HEK293 (cell line): ENCODE measurements at regions not wholly inside any gene's neighbourhood (a gene's known extent, or its start where the extent isn't known, plus 50 kb on each side); places are given as distances from the start of the nearest gene placed in this dataset.

Experiments
- CTCF ChIA-PET: fragments of 350-600 bp; formaldehyde crosslinking; extraction: SDS; loops from one replicate; lab custom pipeline; 2021; ENCODE audit warnings: antibody characterized with exemption; lab: Yijun Ruan, JAX
- POLR2A ChIA-PET: fragments of 300-600 bp; formaldehyde crosslinking; extraction: SDS; loops from one replicate; lab custom pipeline; 2020; ENCODE audit warnings: antibody characterized with exemption, inconsistent platforms; lab: Yijun Ruan, JAX
- H3K27ac ChIP-seq: fragments of 200-500 bp; sonication (Bioruptor generic); 2 replicates; pipeline ENCODE4 v1.5.1; 2014; ENCODE audit warnings: low read depth, low read length, control low read depth, inconsistent platforms; ENCODE audit errors: extremely low read depth
- H3K36me3 ChIP-seq, 2 experiments: fragments of 200-500 bp in 1 of 2; sonication (Bioruptor generic) in 1 of 2; 1 replicate in 1 of 2; 2 replicates in 1 of 2; pipeline ENCODE4 v1.5.1; 2014 to 2017; ENCODE audit warnings: inconsistent platforms in 2 of 2, low read length in 2 of 2; ENCODE audit not compliant: control insufficient read depth in 2 of 2, insufficient read depth in 1 of 2
- H3K4me1 ChIP-seq: fragments of 200-500 bp; sonication (Bioruptor generic); 2 replicates; pipeline ENCODE4 v1.5.1; 2014; ENCODE audit warnings: mild to moderate bottlenecking, low read length, inconsistent platforms; ENCODE audit not compliant: control insufficient read depth, insufficient read depth
- H3K4me3 ChIP-seq: 2 replicates; pipeline ENCODE4 v1.5.1; 2011; ENCODE audit warnings: low read depth, mild to moderate bottlenecking, control low read depth, low read length, moderate library complexity
- H3K9me3 ChIP-seq: fragments of 200-500 bp; sonication (Bioruptor generic); 2 replicates; pipeline ENCODE4 v1.5.1; 2014; ENCODE audit warnings: low read depth, low read length, inconsistent platforms; ENCODE audit not compliant: control insufficient read depth, insufficient read depth
- KLF1 ChIP-seq: fragments of 450-650 bp; formaldehyde crosslinking; IDR thresholded peaks from 2 replicates; pipeline ENCODE4 v1.5.1; 2016; ENCODE audit warnings: missing biosample characterization, missing genetic modification characterization
- MZF1 ChIP-seq: fragments of 450-650 bp; formaldehyde crosslinking; IDR thresholded peaks from 2 replicates; pipeline ENCODE4 v1.5.1; 2017; ENCODE audit warnings: missing biosample characterization, missing genetic modification characterization, borderline replicate concordance
- OSR2 ChIP-seq: fragments of 450-650 bp; formaldehyde crosslinking; IDR thresholded peaks from 2 replicates; pipeline ENCODE4 v1.5.1; 2016; ENCODE audit warnings: missing biosample characterization, missing genetic modification characterization
- SCRT2 ChIP-seq: fragments of 450-650 bp; formaldehyde crosslinking; IDR thresholded peaks from 2 replicates; pipeline ENCODE4 v1.5.1; 2016; ENCODE audit warnings: missing biosample characterization, missing genetic modification characterization
- ZBTB11 ChIP-seq: fragments of 450-650 bp; formaldehyde crosslinking; conservative IDR thresholded peaks from 2 replicates; pipeline ENCODE4 v1.5.1; 2016; ENCODE audit warnings: low read depth, missing biosample characterization, missing genetic modification characterization
- ZBTB44 ChIP-seq: fragments of 450-650 bp; IDR thresholded peaks from 2 replicates; pipeline ENCODE4 v1.5.1; 2018; ENCODE audit warnings: missing biosample characterization, mild to moderate bottlenecking, missing genetic modification characterization
- ZFP3 ChIP-seq: fragments of 450-650 bp; formaldehyde crosslinking; IDR thresholded peaks from 2 replicates; pipeline ENCODE4 v1.5.1; 2016; ENCODE audit warnings: low read depth, missing biosample characterization, missing genetic modification characterization
- ZNF132 ChIP-seq: fragments of 450-650 bp; formaldehyde crosslinking; IDR thresholded peaks from 2 replicates; pipeline ENCODE4 v1.5.1; 2017; ENCODE audit warnings: missing biosample characterization, missing genetic modification characterization, borderline replicate concordance
- ZNF211 ChIP-seq: fragments of 450-650 bp; formaldehyde crosslinking; IDR thresholded peaks from 2 replicates; pipeline ENCODE4 v1.5.1; 2016; ENCODE audit warnings: low read depth, missing biosample characterization, missing genetic modification characterization
- ZNF24 ChIP-seq: fragments of 450-650 bp; formaldehyde crosslinking; IDR thresholded peaks from 2 replicates; pipeline ENCODE4 v1.5.1; 2016; ENCODE audit warnings: missing biosample characterization, missing genetic modification characterization
- ZNF248 ChIP-seq: fragments of 450-650 bp; formaldehyde crosslinking; IDR thresholded peaks from 2 replicates; pipeline ENCODE4 v1.5.1; 2017; ENCODE audit warnings: missing biosample characterization, missing genetic modification characterization
- ZNF335 ChIP-seq: fragments of 450-650 bp; formaldehyde crosslinking; conservative IDR thresholded peaks from 2 replicates; pipeline ENCODE4 v1.5.1; 2016; ENCODE audit warnings: missing biosample characterization, missing genetic modification characterization
- ZNF48 ChIP-seq: fragments of 450-650 bp; formaldehyde crosslinking; IDR thresholded peaks from 2 replicates; pipeline ENCODE4 v1.5.1; 2016; ENCODE audit warnings: missing biosample characterization, missing genetic modification characterization
- ZNF513 ChIP-seq: fragments of 450-650 bp; IDR thresholded peaks from 2 replicates; pipeline ENCODE4 v1.5.1; 2018; ENCODE audit warnings: missing biosample characterization, missing genetic modification characterization
- ZNF529 ChIP-seq: fragments of 450-650 bp; formaldehyde crosslinking; IDR thresholded peaks from 2 replicates; pipeline ENCODE4 v1.5.1; 2017; ENCODE audit warnings: missing genetic modification characterization, missing biosample characterization; ENCODE audit not compliant: insufficient replicate concordance
- ZNF585B ChIP-seq: fragments of 450-650 bp; formaldehyde crosslinking; IDR thresholded peaks from 2 replicates; pipeline ENCODE4 v1.5.1; 2016; ENCODE audit warnings: missing biosample characterization, missing genetic modification characterization
- ZNF610 ChIP-seq: fragments of 450-650 bp; formaldehyde crosslinking; IDR thresholded peaks from 2 replicates; pipeline ENCODE4 v1.5.1; 2016; ENCODE audit warnings: missing biosample characterization, missing genetic modification characterization, borderline replicate concordance
- ZNF629 ChIP-seq: fragments of 450-650 bp; formaldehyde crosslinking; IDR thresholded peaks from 2 replicates; pipeline ENCODE4 v1.5.1; 2017; ENCODE audit warnings: missing biosample characterization, missing genetic modification characterization
- ZNF701 ChIP-seq: fragments of 450-650 bp; formaldehyde crosslinking; IDR thresholded peaks from 2 replicates; pipeline ENCODE4 v1.5.1; 2016; ENCODE audit warnings: missing biosample characterization, missing genetic modification characterization
- ZNF777 ChIP-seq: fragments of 450-650 bp; formaldehyde crosslinking; IDR thresholded peaks from 2 replicates; pipeline ENCODE4 v1.5.1; 2017; ENCODE audit warnings: missing biosample characterization, missing genetic modification characterization, borderline replicate concordance
- ZNF791 ChIP-seq: fragments of 450-650 bp; formaldehyde crosslinking; IDR thresholded peaks from 2 replicates; pipeline ENCODE4 v1.5.1; 2016; ENCODE audit warnings: missing biosample characterization, missing genetic modification characterization
- TF ChIP-seq, protein P1 (sequence below): fragments of 450-650 bp; formaldehyde crosslinking; IDR thresholded peaks from 2 replicates; pipeline ENCODE4 v1.5.1; 2016; ENCODE audit warnings: missing biosample characterization, missing genetic modification characterization
- TF ChIP-seq, protein P2 (sequence below): fragments of 450-650 bp; formaldehyde crosslinking; IDR thresholded peaks from 2 replicates; pipeline ENCODE4 v1.5.1; 2017; ENCODE audit warnings: missing biosample characterization, missing genetic modification characterization
- TF ChIP-seq, protein P3 (sequence below): fragments of 450-650 bp; formaldehyde crosslinking; optimal IDR thresholded peaks from 2 replicates; pipeline ENCODE3; 2016; ENCODE audit warnings: missing biosample characterization, mild to moderate bottlenecking, missing genetic modification characterization

DNA sequence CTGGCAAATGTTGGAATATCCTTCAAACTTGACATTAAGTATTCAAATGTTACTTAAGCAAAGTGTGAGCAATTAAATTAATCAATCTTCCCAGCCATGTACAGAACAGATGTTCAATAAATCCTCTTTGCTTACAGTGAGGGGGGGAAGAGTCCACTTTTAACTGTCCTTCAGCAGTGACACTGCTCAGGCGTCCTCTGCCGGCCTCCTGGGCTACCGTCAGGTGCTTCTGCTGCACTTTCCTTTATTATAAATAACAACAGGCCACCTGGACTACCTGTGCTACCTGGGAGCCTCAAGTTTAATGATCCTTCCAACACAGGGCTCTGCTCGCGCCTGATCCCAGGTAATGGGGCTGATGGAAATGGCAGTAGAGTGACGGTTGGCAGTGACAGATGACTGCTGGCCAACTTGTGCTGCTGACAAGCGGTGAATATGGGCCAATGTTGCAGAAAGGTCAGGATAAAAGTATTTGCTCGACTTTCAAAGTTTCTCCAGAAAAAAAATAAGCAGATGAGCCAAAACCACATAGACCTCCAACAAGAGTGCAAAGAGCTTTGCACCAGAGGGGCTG, 460.0 kb upstream of the ZNF507 start:
- CTCF ChIA-PET, result interaction anchor here (0.5 kb wide), 1 partner anchor 547 kb away, joined by 4 read pairs; no protein-coding TSS in a partner anchor

GRCh38 chr19:31890230-31890629, 455.2 kb upstream of the ZNF507 start:
- no peaks in the 10 kb centered on the region; a peak in 1 of 3 replicates for H3K36me3 ChIP-seq
- H3K4me3 ChIP-seq, result no peak overlapping the region
- peaks cover 6% of the 10 kb centered on the region for H3K9me3 ChIP-seq
- TF ChIP-seq ZNF629 (tag by site-specific recombination) (no peak), ZNF211 (tag by site-specific recombination) (no peak), SCRT2 (no peak), ZNF132 (tag by site-specific recombination) (no peak), ZNF248 (no peak), ZNF48 (tag by site-specific recombination) (no peak), ZBTB44 (tag by site-specific recombination) (no peak)
- TF ChIP-seq, protein P1, sequence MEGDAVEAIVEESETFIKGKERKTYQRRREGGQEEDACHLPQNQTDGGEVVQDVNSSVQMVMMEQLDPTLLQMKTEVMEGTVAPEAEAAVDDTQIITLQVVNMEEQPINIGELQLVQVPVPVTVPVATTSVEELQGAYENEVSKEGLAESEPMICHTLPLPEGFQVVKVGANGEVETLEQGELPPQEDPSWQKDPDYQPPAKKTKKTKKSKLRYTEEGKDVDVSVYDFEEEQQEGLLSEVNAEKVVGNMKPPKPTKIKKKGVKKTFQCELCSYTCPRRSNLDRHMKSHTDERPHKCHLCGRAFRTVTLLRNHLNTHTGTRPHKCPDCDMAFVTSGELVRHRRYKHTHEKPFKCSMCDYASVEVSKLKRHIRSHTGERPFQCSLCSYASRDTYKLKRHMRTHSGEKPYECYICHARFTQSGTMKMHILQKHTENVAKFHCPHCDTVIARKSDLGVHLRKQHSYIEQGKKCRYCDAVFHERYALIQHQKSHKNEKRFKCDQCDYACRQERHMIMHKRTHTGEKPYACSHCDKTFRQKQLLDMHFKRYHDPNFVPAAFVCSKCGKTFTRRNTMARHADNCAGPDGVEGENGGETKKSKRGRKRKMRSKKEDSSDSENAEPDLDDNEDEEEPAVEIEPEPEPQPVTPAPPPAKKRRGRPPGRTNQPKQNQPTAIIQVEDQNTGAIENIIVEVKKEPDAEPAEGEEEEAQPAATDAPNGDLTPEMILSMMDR (tag by site-specific recombination), result no peak
- H3K4me1 ChIP-seq, result peaks cover 7% of the 10 kb centered on the region; the same call in 1 of the 2 replicates
- CTCF ChIA-PET, result no interaction called here
- no peak overlapping the region for H3K27ac ChIP-seq
- POLR2A ChIA-PET, result no interaction called here

More for the DNA sequence above, 460.0 kb upstream of the ZNF507 start:
- TF ChIP-seq, protein P2, sequence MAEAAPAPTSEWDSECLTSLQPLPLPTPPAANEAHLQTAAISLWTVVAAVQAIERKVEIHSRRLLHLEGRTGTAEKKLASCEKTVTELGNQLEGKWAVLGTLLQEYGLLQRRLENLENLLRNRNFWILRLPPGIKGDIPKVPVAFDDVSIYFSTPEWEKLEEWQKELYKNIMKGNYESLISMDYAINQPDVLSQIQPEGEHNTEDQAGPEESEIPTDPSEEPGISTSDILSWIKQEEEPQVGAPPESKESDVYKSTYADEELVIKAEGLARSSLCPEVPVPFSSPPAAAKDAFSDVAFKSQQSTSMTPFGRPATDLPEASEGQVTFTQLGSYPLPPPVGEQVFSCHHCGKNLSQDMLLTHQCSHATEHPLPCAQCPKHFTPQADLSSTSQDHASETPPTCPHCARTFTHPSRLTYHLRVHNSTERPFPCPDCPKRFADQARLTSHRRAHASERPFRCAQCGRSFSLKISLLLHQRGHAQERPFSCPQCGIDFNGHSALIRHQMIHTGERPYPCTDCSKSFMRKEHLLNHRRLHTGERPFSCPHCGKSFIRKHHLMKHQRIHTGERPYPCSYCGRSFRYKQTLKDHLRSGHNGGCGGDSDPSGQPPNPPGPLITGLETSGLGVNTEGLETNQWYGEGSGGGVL (tag by site-specific recombination), result no peak
- TF ChIP-seq ZNF777 (tag by site-specific recombination) (no peak), ZBTB11 (tag by site-specific recombination) (no peak), ZNF610 (tag by site-specific recombination) (no peak), ZNF701 (no peak), ZNF791 (no peak), KLF1 (tag by site-specific recombination) (no peak), MZF1 (tag by site-specific recombination) (no peak), ZNF513 (no peak), OSR2 (tag by site-specific recombination) (no peak), ZNF24 (tag by site-specific recombination) (no peak), ZNF529 (tag by site-specific recombination) (no peak), ZNF335 (tag by site-specific recombination) (no peak), ZNF585B (tag by site-specific recombination) (no peak), ZFP3 (tag by site-specific recombination) (no peak)
- TF ChIP-seq, protein P3, sequence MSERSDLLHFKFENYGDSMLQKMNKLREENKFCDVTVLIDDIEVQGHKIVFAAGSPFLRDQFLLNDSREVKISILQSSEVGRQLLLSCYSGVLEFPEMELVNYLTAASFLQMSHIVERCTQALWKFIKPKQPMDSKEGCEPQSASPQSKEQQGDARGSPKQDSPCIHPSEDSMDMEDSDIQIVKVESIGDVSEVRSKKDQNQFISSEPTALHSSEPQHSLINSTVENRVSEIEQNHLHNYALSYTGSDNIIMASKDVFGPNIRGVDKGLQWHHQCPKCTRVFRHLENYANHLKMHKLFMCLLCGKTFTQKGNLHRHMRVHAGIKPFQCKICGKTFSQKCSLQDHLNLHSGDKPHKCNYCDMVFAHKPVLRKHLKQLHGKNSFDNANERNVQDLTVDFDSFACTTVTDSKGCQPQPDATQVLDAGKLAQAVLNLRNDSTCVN (tag by site-specific recombination), result no peak
- H3K36me3 ChIP-seq, result no peaks in the 10 kb centered on the region; a peak in 1 of 3 replicates
- POLR2A ChIA-PET, result no interaction called here
- H3K27ac ChIP-seq, result no peak overlapping the region
- H3K4me3 ChIP-seq, result no peak overlapping the region
- no peaks in the 10 kb centered on the region; the same call in none of the 2 replicates for H3K9me3 ChIP-seq
- H3K4me1 ChIP-seq, result peaks cover 7% of the 10 kb centered on the region; the same call in 1 of the 2 replicates
